ENCODE measurements at regions not wholly inside any gene's neighbourhood (a gene's known extent, or its start where the extent isn't known, plus 50 kb on each side); places are given as distances from the start of the nearest gene placed in this dataset.

DNA sequence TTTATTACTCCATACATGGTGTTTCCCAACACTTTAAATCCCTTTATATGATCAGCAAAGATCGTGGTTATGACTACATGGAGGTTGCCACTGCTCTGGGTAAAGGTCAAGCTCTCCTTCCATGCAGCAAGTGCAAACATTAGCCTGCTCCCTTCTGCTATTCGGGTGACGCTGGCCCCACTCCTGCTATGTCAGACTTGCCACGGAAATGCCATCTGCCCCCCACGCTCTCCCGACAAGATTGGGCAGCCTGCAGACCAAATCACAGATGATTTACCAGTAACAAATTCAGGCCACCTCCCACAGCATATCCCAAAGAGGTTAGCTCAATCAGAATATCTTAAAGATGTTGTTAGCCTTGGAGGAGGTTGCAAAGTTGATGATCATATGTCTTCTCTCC, 77.8 kb upstream of the MGMT start:
- Histone ChIP-seq H2AK5ac (ENCODE audit: low read depth, low read length) (no peak overlapping the region), H3K18ac (ENCODE audit: low read length) (no peak overlapping the region), H3K9ac (ENCODE audit: low read depth, low read length, poor library complexity) (no peak overlapping the region), H3K14ac (ENCODE audit: low read length) (no peak overlapping the region), H4K8ac (ENCODE audit: low read depth, low read length) (no peak overlapping the region), H4K91ac (ENCODE audit: low read depth, low read length, poor library complexity) (no peak overlapping the region), H3K79me1 (ENCODE audit: low read depth, low read length) (no peaks in the 10 kb centered on the region), H3K4ac (ENCODE audit: low read length) (no peak overlapping the region), H3K4me2 (ENCODE audit: insufficient read depth, low read length, poor library complexity, severe bottlenecking) (no peak overlapping the region), H3K27ac (replicated peaks; ENCODE audit: low read length) (no peak overlapping the region), H3K36me3 (replicated peaks in 1 of 2; ENCODE audit: control insufficient read depth in 2 of 2, insufficient read depth in 2 of 2, low read length in 2 of 2) (no peaks in the 10 kb centered on the region), H3K27me3 (ENCODE audit: control insufficient read depth in 3 of 3, insufficient read depth in 3 of 3, low read depth in 1 of 3, low read length in 3 of 3) (no peaks in the 10 kb centered on the region), H2BK12ac (ENCODE audit: low read length) (no peak overlapping the region), H3K4me1 (ENCODE audit: control insufficient read depth in 2 of 2, insufficient read depth in 1 of 2, low read depth in 1 of 2, low read length in 2 of 2) (peaks cover 0 to 1% of the 10 kb centered on the region in 2 donors), H3K9me3 (replicated peaks in 1 of 2; ENCODE audit: control insufficient read depth in 2 of 2, insufficient read depth in 1 of 2, low read depth in 1 of 2, low read length in 2 of 2) (no peaks in the 10 kb centered on the region), H3K23ac (ENCODE audit: low read depth, low read length, poor library complexity) (no peak overlapping the region), H2BK120ac (ENCODE audit: low read depth, low read length) (no peak overlapping the region), H2BK5ac (ENCODE audit: low read length) (no peak overlapping the region), H2BK15ac (ENCODE audit: low read length) (no peak overlapping the region), H2AFZ (ENCODE audit: low read length) (no peak overlapping the region), H3K4me3 (ENCODE audit: low read length in 2 of 2) (no peak overlapping the region)
- DNase-seq (ENCODE audit: low spot score), result no peak
- WGBS, 2 donors (ENCODE audit: extremely low coverage in 2 of 2, insufficient read length in 2 of 2, insufficient replicate concordance in 1 of 2), result no CpG with 5 or more reads among the region's 6 CpGs

DNA sequence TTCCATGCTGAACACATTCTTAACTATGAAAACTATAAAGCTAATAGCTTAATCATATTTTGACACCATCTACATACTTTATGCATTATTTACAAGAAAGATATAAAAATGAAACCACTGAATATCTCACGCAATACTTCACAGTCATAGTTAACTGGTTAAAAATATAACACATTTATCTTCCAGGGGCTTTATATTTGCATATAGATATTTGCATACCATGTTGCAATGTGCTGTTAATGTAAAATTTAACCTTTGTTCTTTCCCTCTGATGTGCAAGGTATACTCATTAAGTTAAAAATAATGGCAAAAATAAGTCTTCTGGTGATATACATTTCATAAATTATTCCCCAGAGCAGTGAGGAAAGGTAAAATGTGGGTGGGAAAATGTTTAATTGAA, 76.9 kb upstream of the MGMT start:
- Histone ChIP-seq H2BK120ac (ENCODE audit: low read depth, low read length) (no peak overlapping the region), H2BK5ac (ENCODE audit: low read length) (no peak overlapping the region), H3K9ac (ENCODE audit: low read depth, low read length, poor library complexity) (no peak overlapping the region), H2BK15ac (ENCODE audit: low read length) (no peak overlapping the region), H2BK12ac (ENCODE audit: low read length) (no peak overlapping the region), H3K4ac (ENCODE audit: low read length) (no peak overlapping the region), H4K91ac (ENCODE audit: low read depth, low read length, poor library complexity) (no peak overlapping the region), H3K36me3 (replicated peaks in 1 of 2; ENCODE audit: control insufficient read depth in 2 of 2, insufficient read depth in 2 of 2, low read length in 2 of 2) (no peaks in the 10 kb centered on the region), H2AFZ (ENCODE audit: low read length) (no peak overlapping the region), H3K79me1 (ENCODE audit: low read depth, low read length) (no peaks in the 10 kb centered on the region), H3K4me3 (ENCODE audit: low read length in 2 of 2) (no peak overlapping the region), H3K23ac (ENCODE audit: low read depth, low read length, poor library complexity) (no peak overlapping the region), H3K9me3 (replicated peaks in 1 of 2; ENCODE audit: control insufficient read depth in 2 of 2, insufficient read depth in 1 of 2, low read depth in 1 of 2, low read length in 2 of 2) (no peaks in the 10 kb centered on the region), H4K8ac (ENCODE audit: low read depth, low read length) (no peak overlapping the region), H3K4me1 (ENCODE audit: control insufficient read depth in 2 of 2, insufficient read depth in 1 of 2, low read depth in 1 of 2, low read length in 2 of 2) (peaks cover 0 to 6% of the 10 kb centered on the region in 2 donors), H3K4me2 (ENCODE audit: insufficient read depth, low read length, poor library complexity, severe bottlenecking) (no peak overlapping the region), H3K14ac (ENCODE audit: low read length) (no peak overlapping the region), H2AK5ac (ENCODE audit: low read depth, low read length) (no peak overlapping the region), H3K18ac (ENCODE audit: low read length) (no peak overlapping the region), H3K27ac (replicated peaks; ENCODE audit: low read length) (no peak overlapping the region), H3K27me3 (ENCODE audit: control insufficient read depth in 3 of 3, insufficient read depth in 3 of 3, low read depth in 1 of 3, low read length in 3 of 3) (peaks cover 0 to 6% (median 0%) of the 10 kb centered on the region in 3 experiments)
- WGBS, 2 donors (ENCODE audit: extremely low coverage in 2 of 2, insufficient read length in 2 of 2, insufficient replicate concordance in 1 of 2), result no CpG with 5 or more reads among the region's 1 CpG
- no peak for DNase-seq (ENCODE audit: low spot score)

DNA sequence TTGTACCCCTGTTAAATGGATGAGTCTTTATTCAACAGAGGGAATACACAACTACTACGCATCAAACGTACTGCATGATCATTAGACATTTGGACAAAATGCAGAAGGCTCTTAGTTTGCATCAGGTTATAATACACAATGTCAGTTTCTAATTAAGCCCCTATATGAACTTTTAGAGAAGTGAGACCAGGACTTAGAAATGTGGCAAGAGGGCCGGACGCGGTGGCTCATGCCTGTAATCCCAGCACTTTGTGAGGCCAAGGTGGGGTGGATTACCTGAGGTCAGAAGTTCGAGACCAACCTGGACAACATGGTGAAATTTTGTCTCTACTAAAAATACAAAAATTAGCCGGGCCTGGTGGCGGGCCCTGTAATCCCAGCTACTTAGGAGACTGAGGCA, 76.3 kb upstream of the MGMT start:
- H2BK120ac ChIP-seq (ENCODE audit: low read depth, low read length), result no peak overlapping the region

DNA sequence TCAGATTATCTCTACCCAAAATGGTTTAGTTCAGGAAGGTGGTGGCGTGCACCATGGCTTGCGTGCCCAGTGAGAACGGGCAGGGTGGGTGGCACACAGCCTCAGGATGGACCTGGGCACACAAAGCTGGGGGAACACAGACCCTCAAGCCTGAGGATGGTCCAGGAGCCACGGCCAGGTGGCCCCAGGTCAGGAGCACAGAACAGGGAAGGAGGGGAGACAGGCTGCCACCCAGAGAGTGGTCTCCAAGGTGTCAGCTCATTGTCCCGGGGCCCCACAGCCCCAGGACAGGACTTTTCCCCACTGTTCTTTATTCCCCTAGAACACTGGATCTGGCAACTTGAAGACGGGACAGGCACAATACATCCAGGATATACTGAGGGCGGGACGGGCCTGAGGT, 75.6 kb upstream of the MGMT start:
- H2BK5ac ChIP-seq (ENCODE audit: low read length), result no peak overlapping the region
- no peak overlapping the region for H3K4ac ChIP-seq (ENCODE audit: low read length)
- no peak overlapping the region for H2BK120ac ChIP-seq (ENCODE audit: low read depth, low read length)
- H2BK12ac ChIP-seq (ENCODE audit: low read length), result no peak overlapping the region
- DNase-seq (ENCODE audit: low spot score), result no peak
- peaks cover 0 to 6% (median 0%) of the 10 kb centered on the region in 3 experiments for H3K27me3 ChIP-seq (ENCODE audit: control insufficient read depth in 3 of 3, insufficient read depth in 3 of 3, low read depth in 1 of 3, low read length in 3 of 3)
- H3K23ac ChIP-seq (ENCODE audit: low read depth, low read length, poor library complexity), result no peak overlapping the region
- no peak overlapping the region for H2AFZ ChIP-seq (ENCODE audit: low read length)
- H3K79me1 ChIP-seq (ENCODE audit: low read depth, low read length), result no peaks in the 10 kb centered on the region
- H3K18ac ChIP-seq (ENCODE audit: low read length), result no peak overlapping the region
- no peak overlapping the region for H3K27ac ChIP-seq (replicated peaks; ENCODE audit: low read length)
- peaks cover 0 to 7% of the 10 kb centered on the region in 2 donors for H3K4me1 ChIP-seq (ENCODE audit: control insufficient read depth in 2 of 2, insufficient read depth in 1 of 2, low read depth in 1 of 2, low read length in 2 of 2)
- no peak overlapping the region for H4K91ac ChIP-seq (ENCODE audit: low read depth, low read length, poor library complexity)
- H3K9ac ChIP-seq (ENCODE audit: low read depth, low read length, poor library complexity), result no peak overlapping the region
- H3K4me3 ChIP-seq (ENCODE audit: low read length in 2 of 2), result no peak overlapping the region
- H3K14ac ChIP-seq (ENCODE audit: low read length), result no peak overlapping the region
- no CpG with 5 or more reads among the region's 8 CpGs for WGBS, 2 donors (ENCODE audit: extremely low coverage in 2 of 2, insufficient read length in 2 of 2, insufficient replicate concordance in 1 of 2)
- H3K4me2 ChIP-seq (ENCODE audit: insufficient read depth, low read length, poor library complexity, severe bottlenecking), result no peak overlapping the region
- H2BK15ac ChIP-seq (ENCODE audit: low read length), result peak overlapping the region; percentile 40
- H2AK5ac ChIP-seq (ENCODE audit: low read depth, low read length), result peak overlapping the region; percentile 10
- H4K8ac ChIP-seq (ENCODE audit: low read depth, low read length), result no peak overlapping the region
- no peaks in the 10 kb centered on the region for H3K9me3 ChIP-seq (replicated peaks in 1 of 2; ENCODE audit: control insufficient read depth in 2 of 2, insufficient read depth in 1 of 2, low read depth in 1 of 2, low read length in 2 of 2)
- no peaks in the 10 kb centered on the region for H3K36me3 ChIP-seq (replicated peaks in 1 of 2; ENCODE audit: control insufficient read depth in 2 of 2, insufficient read depth in 2 of 2, low read length in 2 of 2)

More for the DNA sequence above, 76.3 kb upstream of the MGMT start:
- DNase-seq (ENCODE audit: low spot score), result no peak
- no peak overlapping the region for H3K14ac ChIP-seq (ENCODE audit: low read length)
- no peak overlapping the region for H3K4me2 ChIP-seq (ENCODE audit: insufficient read depth, low read length, poor library complexity, severe bottlenecking)
- H2BK5ac ChIP-seq (ENCODE audit: low read length), result no peak overlapping the region
- no peak overlapping the region for H2AFZ ChIP-seq (ENCODE audit: low read length)
- peaks cover 0 to 5% of the 10 kb centered on the region in 2 donors for H3K4me1 ChIP-seq (ENCODE audit: control insufficient read depth in 2 of 2, insufficient read depth in 1 of 2, low read depth in 1 of 2, low read length in 2 of 2)
- H3K36me3 ChIP-seq (replicated peaks in 1 of 2; ENCODE audit: control insufficient read depth in 2 of 2, insufficient read depth in 2 of 2, low read length in 2 of 2), result no peaks in the 10 kb centered on the region
- H3K79me1 ChIP-seq (ENCODE audit: low read depth, low read length), result no peaks in the 10 kb centered on the region
- no peaks in the 10 kb centered on the region for H3K9me3 ChIP-seq (replicated peaks in 1 of 2; ENCODE audit: control insufficient read depth in 2 of 2, insufficient read depth in 1 of 2, low read depth in 1 of 2, low read length in 2 of 2)
- H3K27me3 ChIP-seq (ENCODE audit: control insufficient read depth in 3 of 3, insufficient read depth in 3 of 3, low read depth in 1 of 3, low read length in 3 of 3), result peaks cover 0 to 6% (median 0%) of the 10 kb centered on the region in 3 experiments
- no peak overlapping the region for H4K91ac ChIP-seq (ENCODE audit: low read depth, low read length, poor library complexity)
- WGBS, 2 donors (ENCODE audit: extremely low coverage in 2 of 2, insufficient read length in 2 of 2, insufficient replicate concordance in 1 of 2), result no CpG with 5 or more reads among the region's 8 CpGs
- no peak overlapping the region for H3K18ac ChIP-seq (ENCODE audit: low read length)
- H4K8ac ChIP-seq (ENCODE audit: low read depth, low read length), result no peak overlapping the region
- H2BK12ac ChIP-seq (ENCODE audit: low read length), result no peak overlapping the region
- H3K4ac ChIP-seq (ENCODE audit: low read length), result no peak overlapping the region
- no peak overlapping the region for H3K4me3 ChIP-seq (ENCODE audit: low read length in 2 of 2)
- no peak overlapping the region for H2BK15ac ChIP-seq (ENCODE audit: low read length)
- H3K27ac ChIP-seq (replicated peaks; ENCODE audit: low read length), result no peak overlapping the region
- no peak overlapping the region for H3K9ac ChIP-seq (ENCODE audit: low read depth, low read length, poor library complexity)
- H3K23ac ChIP-seq (ENCODE audit: low read depth, low read length, poor library complexity), result no peak overlapping the region
- H2AK5ac ChIP-seq (ENCODE audit: low read depth, low read length), result no peak overlapping the region

Measured in neuronal stem cell (in vitro differentiated cells).